H1 (cell line): ENCODE measurements at regions not wholly inside any gene's neighbourhood (a gene's known extent, or its start where the extent isn't known, plus 50 kb on each side); places are given as distances from the start of the nearest gene placed in this dataset.

Experiments used
- CTCF ChIA-PET: fragments of 300-600 bp; sonication (Branson Sonifier 250); formaldehyde crosslinking; loops from one replicate; lab custom pipeline; 2021; ENCODE audit not compliant: partially characterized antibody; lab: Charles Lee
- POLR2A ChIA-PET: fragments of 300-600 bp; sonication (Branson Sonifier 250); formaldehyde crosslinking; loops from one replicate; lab custom pipeline; 2021; ENCODE audit warnings: inconsistent platforms; ENCODE audit not compliant: partially characterized antibody; lab: Charles Lee
- DNase-seq, 2 experiments: peaks; one replicate each; pipeline versions ENCODE4 v3.0.0 to v3.0.0-alpha.2; 2010 to 2022; ENCODE audit warnings: low spot score in 2 of 2, low read depth in 1 of 2, mixed read lengths in 1 of 2
- FAIRE-seq: peaks from 2 replicates; lab custom pipeline; 2011; peaks lifted over from hg19 to GRCh38; lab: Jason Lieb, UNC
- H2AFZ ChIP-seq: 2 replicates; pipeline ENCODE4 v1.8.1; 2012; ENCODE audit warnings: low read length, inconsistent platforms
- H2AK5ac ChIP-seq: 2 replicates; pipeline ENCODE4 v1.6.1; 2013; ENCODE audit warnings: low read depth, low read length
- H2BK120ac ChIP-seq: replicated peaks from 2 replicates; pipeline ENCODE3; 2013; ENCODE audit warnings: low read depth, low read length, inconsistent platforms
- H2BK12ac ChIP-seq: 2 replicates; pipeline ENCODE4 v1.6.1; 2013; ENCODE audit warnings: low read depth, low read length
- H2BK15ac ChIP-seq: 2 replicates; pipeline ENCODE4 v1.6.1; 2013; ENCODE audit warnings: low read length
- H2BK20ac ChIP-seq: 2 replicates; pipeline ENCODE4 v1.6.1; 2013; ENCODE audit warnings: low read length
- H2BK5ac ChIP-seq: 2 replicates; pipeline ENCODE4 v1.6.1; 2013; ENCODE audit warnings: low read depth, low read length
- H3K14ac ChIP-seq: 2 replicates; pipeline ENCODE4 v1.6.1; 2013; ENCODE audit warnings: inconsistent platforms; ENCODE audit not compliant: insufficient read length
- H3K18ac ChIP-seq: 2 replicates; pipeline ENCODE4 v1.6.1; 2013; ENCODE audit warnings: low read length; ENCODE audit errors: extremely low read depth
- H3K23ac ChIP-seq: 2 replicates; pipeline ENCODE4 v1.6.1; 2013; ENCODE audit warnings: inconsistent platforms; ENCODE audit not compliant: insufficient read length
- H3K23me2 ChIP-seq: 2 replicates; pipeline ENCODE4 v1.6.1; 2013; ENCODE audit warnings: low read depth, low read length
- H3K27ac ChIP-seq: 2 replicates; pipeline ENCODE4 v1.6.1; 2011; ENCODE audit warnings: low read depth, low read length, inconsistent platforms
- H3K27me3 ChIP-seq, 4 experiments: replicated peaks in 1 of 4; 1 replicate in 1 of 4; 2 replicates in 3 of 4; pipeline versions ENCODE4 v1.6.1 to v1.8.1; 2011 to 2013; ENCODE audit warnings: low read length in 3 of 4, mild to moderate bottlenecking in 3 of 4, inconsistent platforms in 2 of 4, mixed read lengths in 2 of 4, moderate library complexity in 1 of 4; ENCODE audit not compliant: control insufficient read depth in 3 of 4, insufficient read depth in 3 of 4; ENCODE audit errors: extremely low read depth in 1 of 4
- H3K36me3 ChIP-seq, 4 experiments: 2 replicates each; pipeline versions ENCODE4 v1.6.1 to v1.8.1; 2011 to 2013; ENCODE audit warnings: mild to moderate bottlenecking in 4 of 4, low read length in 3 of 4, moderate library complexity in 2 of 4, control low read depth in 1 of 4, inconsistent platforms in 1 of 4; ENCODE audit not compliant: insufficient read depth in 4 of 4, control insufficient read depth in 2 of 4
- H3K4ac ChIP-seq: replicated peaks from 2 replicates; pipeline ENCODE3; 2013; ENCODE audit warnings: low read length, low read depth, mixed read lengths, inconsistent platforms; ENCODE audit not compliant: insufficient read length
- H3K4me1 ChIP-seq, 4 experiments: replicated peaks in 1 of 4; 1 replicate in 1 of 4; 2 replicates in 3 of 4; pipeline versions ENCODE4 v1.6.1 to v1.8.1; 2011 to 2013; ENCODE audit warnings: low read length in 3 of 4, inconsistent platforms in 2 of 4, mixed read lengths in 1 of 4; ENCODE audit not compliant: insufficient read depth in 4 of 4, control insufficient read depth in 3 of 4
- H3K4me2 ChIP-seq, 2 experiments: 2 replicates each; pipeline versions ENCODE4 v1.6.1 to v1.8.1; 2011 to 2013; ENCODE audit warnings: low read depth in 2 of 2, low read length in 2 of 2, control low read depth in 1 of 2, inconsistent platforms in 1 of 2, mild to moderate bottlenecking in 1 of 2; ENCODE audit not compliant: insufficient read depth in 1 of 2
- H3K4me3 ChIP-seq, 4 experiments: fragments of 200-600, 300-600 bp in 1 of 4; sonication (generic), shearing (Covaris generic), sonication (Bioruptor Twin) in 1 of 4; 2 replicates each; pipeline versions ENCODE4 v1.5.1 to v1.8.1; 2011 to 2016; ENCODE audit warnings: low read length in 4 of 4, low read depth in 3 of 4, control low read depth in 2 of 4, inconsistent platforms in 2 of 4, mild to moderate bottlenecking in 2 of 4, mixed read lengths in 1 of 4, moderate library complexity in 1 of 4; ENCODE audit not compliant: insufficient read depth in 2 of 4; ENCODE audit errors: extremely low read depth in 1 of 4
- H3K56ac ChIP-seq: replicated peaks from 2 replicates; pipeline ENCODE3; 2013; ENCODE audit warnings: low read depth, mild to moderate bottlenecking, mixed read lengths, low read length, inconsistent platforms; ENCODE audit not compliant: insufficient read length
- H3K79me1 ChIP-seq: 2 replicates; pipeline ENCODE4 v1.6.1; 2013; ENCODE audit warnings: low read depth, low read length, control low read depth
- H3K79me2 ChIP-seq, 2 experiments: 2 replicates each; pipeline versions ENCODE4 v1.6.1 to v1.8.1; 2012 to 2013; ENCODE audit warnings: low read length in 2 of 2, mild to moderate bottlenecking in 2 of 2, inconsistent platforms in 1 of 2; ENCODE audit not compliant: insufficient read depth in 2 of 2, control insufficient read depth in 1 of 2
- H3K9ac ChIP-seq, 4 experiments: replicated peaks in 1 of 4; 1 replicate in 1 of 4; 2 replicates in 3 of 4; pipeline versions ENCODE4 v1.6.1 to v1.8.1; 2011 to 2013; ENCODE audit warnings: low read depth in 3 of 4, low read length in 3 of 4, control low read depth in 2 of 4, mild to moderate bottlenecking in 2 of 4, moderate library complexity in 2 of 4, inconsistent platforms in 1 of 4; ENCODE audit errors: extremely low read depth in 1 of 4
- H3K9me3 ChIP-seq, 2 experiments: 2 replicates each; pipeline versions ENCODE4 v1.6.1 to v1.8.1; 2012 to 2013; ENCODE audit warnings: mild to moderate bottlenecking in 2 of 2, moderate library complexity in 2 of 2, control low read depth in 1 of 2, inconsistent platforms in 1 of 2, low read depth in 1 of 2, low read length in 1 of 2, mixed read lengths in 1 of 2; ENCODE audit not compliant: insufficient read depth in 2 of 2
- H4K20me1 ChIP-seq, 2 experiments: replicated peaks in 1 of 2; 2 replicates each; pipeline versions ENCODE3 to v1.8.1; 2011 to 2013; ENCODE audit warnings: inconsistent platforms in 2 of 2, low read length in 2 of 2, mild to moderate bottlenecking in 1 of 2; ENCODE audit not compliant: insufficient read depth in 2 of 2, control insufficient read depth in 1 of 2
- H4K5ac ChIP-seq: 2 replicates; pipeline ENCODE4 v1.6.1; 2013; ENCODE audit warnings: low read length, low read depth, mixed read lengths, inconsistent platforms; ENCODE audit not compliant: insufficient read length
- H4K8ac ChIP-seq: 2 replicates; pipeline ENCODE4 v1.8.0; 2013; ENCODE audit warnings: mild to moderate bottlenecking, moderate library complexity, low read length, inconsistent platforms; ENCODE audit not compliant: insufficient read depth; ENCODE audit errors: extremely low read depth
- H4K91ac ChIP-seq: replicated peaks from 2 replicates; pipeline ENCODE3; 2013; ENCODE audit warnings: low read length, mixed read lengths, inconsistent platforms; ENCODE audit not compliant: insufficient read length
- CREB1 ChIP-seq: IDR thresholded peaks from 2 replicates; pipeline ENCODE4 v1.6.1; 2012; ENCODE audit warnings: inconsistent platforms
- CTBP2 ChIP-seq: IDR thresholded peaks from 2 replicates; pipeline ENCODE4 v1.7.0; 2011; ENCODE audit warnings: borderline replicate concordance, mild to moderate bottlenecking, moderate library complexity, mixed read lengths, low read length; ENCODE audit not compliant: insufficient read depth, insufficient read length
- EP300 ChIP-seq, 2 experiments: IDR thresholded peaks; 1 replicate in 1 of 2; 2 replicates in 1 of 2; pipeline ENCODE4 v1.6.1; 2011 to 2012; ENCODE audit warnings: low read depth in 2 of 2, low read length in 2 of 2, mild to moderate bottlenecking in 2 of 2, borderline replicate concordance in 1 of 2, inconsistent platforms in 1 of 2, moderate library complexity in 1 of 2
- GTF2F1 ChIP-seq: IDR thresholded peaks from 2 replicates; pipeline ENCODE4 v1.6.1; 2012; ENCODE audit warnings: low read depth, low read length, improper control_type of control experiment, borderline replicate concordance
- HDAC2 ChIP-seq, 2 experiments: fragments of 300-600 bp in 1 of 2; sonication (generic) in 1 of 2; IDR thresholded peaks; 2 replicates each; pipeline ENCODE4 v1.6.1; 2011 to 2012; ENCODE audit warnings: low read depth in 2 of 2, low read length in 2 of 2, mild to moderate bottlenecking in 2 of 2, moderate library complexity in 2 of 2, borderline replicate concordance in 1 of 2, inconsistent platforms in 1 of 2
- KDM1A ChIP-seq: fragments of 200-600, 300-600 bp; sonication (generic); IDR thresholded peaks from 2 replicates; pipeline ENCODE4 v1.7.1; 2016; ENCODE audit warnings: mild to moderate bottlenecking, low read length, borderline replicate concordance
- KDM4A ChIP-seq: IDR thresholded peaks from one replicate; pipeline ENCODE4 v1.7.1; 2012; ENCODE audit warnings: low read depth, mild to moderate bottlenecking, moderate library complexity, low read length, inconsistent platforms; ENCODE audit not compliant: severe bottlenecking
- SIRT6 ChIP-seq: IDR thresholded peaks from one replicate; pipeline ENCODE4 v1.7.1; 2012; ENCODE audit warnings: low read length, inconsistent platforms
- SIX5 ChIP-seq: IDR thresholded peaks from 2 replicates; pipeline ENCODE4 v1.6.1; 2011; ENCODE audit warnings: mild to moderate bottlenecking, low read depth, low read length
- TEAD4 ChIP-seq: IDR thresholded peaks from 2 replicates; pipeline ENCODE4 v1.6.1; 2012; ENCODE audit warnings: low read depth, low read length, inconsistent platforms, mixed read lengths
- WGBS, 2 experiments: shearing (Covaris generic) in 1 of 2; methylation state at CpG; one replicate each; pipeline versions ENCODE4 v1.1.6 to v1.1.7; 2013 to 2015; ENCODE audit warnings: low lambda C conversion rate in 2 of 2, mixed read lengths in 2 of 2, inconsistent platforms in 1 of 2, low coverage in 1 of 2, missing lambda C conversion rate in 1 of 2; ENCODE audit not compliant: insufficient replicate concordance in 2 of 2, insufficient coverage in 1 of 2, insufficient read length in 1 of 2; ENCODE audit errors: extremely low coverage in 1 of 2, missing lambda C conversion rate in 1 of 2; 5-methylcytosine and 5-hydroxymethylcytosine counted together
- TF ChIP-seq, protein P1 (sequence below), 3 experiments: IDR thresholded peaks; 1 replicate in 2 of 3; 2 replicates in 1 of 3; pipeline versions ENCODE4 v1.5.1 to v1.6.1; 2011; ENCODE audit warnings: low read length in 3 of 3, mild to moderate bottlenecking in 3 of 3, inconsistent platforms in 2 of 3, low read depth in 1 of 3, moderate library complexity in 1 of 3; ENCODE audit not compliant: insufficient read depth in 1 of 3; ENCODE audit errors: control extremely low read depth in 1 of 3

DNA sequence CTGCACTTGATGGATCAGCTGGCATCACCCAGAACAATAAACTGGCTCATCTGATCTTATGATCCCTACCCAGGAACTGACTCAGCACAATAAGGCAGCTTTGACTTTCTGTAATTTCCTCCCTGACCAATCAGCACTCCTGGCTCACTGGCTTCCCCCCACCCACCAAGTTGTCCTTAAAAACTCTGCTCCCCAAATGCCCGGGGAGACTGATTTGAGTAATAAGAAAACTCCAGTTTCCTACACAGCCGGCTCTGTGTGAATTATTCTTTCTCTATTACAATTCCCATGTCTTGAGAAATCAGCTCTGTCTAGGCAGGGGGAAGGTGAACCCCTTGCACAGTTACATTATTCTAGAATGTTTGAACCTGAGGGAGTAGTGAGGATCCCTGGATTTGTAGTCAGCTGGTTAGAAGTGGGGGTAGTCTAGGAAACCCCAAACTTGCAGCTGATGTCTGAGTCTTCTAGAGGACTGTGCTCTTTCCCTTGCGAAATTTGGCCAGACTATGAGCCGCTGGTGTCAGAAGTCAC, 111.7 kb upstream of the NEK6 start:
- DNase-seq (peak in 1 of 2 experiments; percentile 19), FAIRE-seq (no peak)
- CTCF ChIA-PET = interaction anchor here (1.0 to 1.9 kb wide), 2 partner anchors 12 to 19 kb away, joined by 5 read pairs; no protein-coding TSS in a partner anchor
- H3K27me3 ChIP-seq = no peaks in the 10 kb centered on the region
- no peak overlapping the region for H4K5ac ChIP-seq
- no peaks in the 10 kb centered on the region for H3K36me3 ChIP-seq
- H3K18ac ChIP-seq = no peak overlapping the region
- H2BK20ac ChIP-seq = no peak overlapping the region
- no peak overlapping the region for H3K4me3 ChIP-seq
- H3K4me2 ChIP-seq = no peak overlapping the region
- H2BK15ac ChIP-seq = no peak overlapping the region
- 88% methylated on average over 4 of the region's 4 CpGs; no CpG with 5 or more reads in 1 of the 2 experiments for WGBS, 2 experiments
- no peak overlapping the region for H3K4ac ChIP-seq
- POLR2A ChIA-PET = no interaction called here
- no peak overlapping the region for H3K9ac ChIP-seq
- no peak overlapping the region for H4K8ac ChIP-seq
- no peak overlapping the region for H2AK5ac ChIP-seq
- H3K14ac ChIP-seq = no peak overlapping the region
- no peaks in the 10 kb centered on the region for H3K79me2 ChIP-seq
- H2BK5ac ChIP-seq = no peak overlapping the region; the same call in 1 of the 2 replicates
- no peaks in the 10 kb centered on the region for H4K20me1 ChIP-seq
- no peak overlapping the region for H3K27ac ChIP-seq
- H3K79me1 ChIP-seq = no peaks in the 10 kb centered on the region
- no peaks in the 10 kb centered on the region for H3K23me2 ChIP-seq
- H2BK12ac ChIP-seq = no peak overlapping the region
- H2BK120ac ChIP-seq = no peak overlapping the region
- no peak overlapping the region for H2AFZ ChIP-seq
- no peak overlapping the region for H3K23ac ChIP-seq
- H3K56ac ChIP-seq = no peak overlapping the region
- peaks cover 0 to 4% (median 0%) of the 10 kb centered on the region in 4 experiments; a peak in 1 of 7 replicates for H3K4me1 ChIP-seq
- no peaks in the 10 kb centered on the region for H3K9me3 ChIP-seq
- H4K91ac ChIP-seq = no peak overlapping the region
- TF ChIP-seq KDM4A (no peak), EP300 (IDR thresholded peaks at IDR 0.05; ENCODE audit: borderline replicate concordance in 1 of 2, low read depth in 2 of 2, low read length in 2 of 2) (no peak), CTBP2 (no peak), GTF2F1 (no peak), CREB1 (no peak), HDAC2 (IDR thresholded peaks at IDR 0.05; ENCODE audit: borderline replicate concordance in 1 of 2, low read depth in 2 of 2, low read length in 2 of 2) (no peak), TEAD4 (no peak), SIRT6 (no peak), KDM1A (no peak), SIX5 (no peak)
- TF ChIP-seq, protein P1, sequence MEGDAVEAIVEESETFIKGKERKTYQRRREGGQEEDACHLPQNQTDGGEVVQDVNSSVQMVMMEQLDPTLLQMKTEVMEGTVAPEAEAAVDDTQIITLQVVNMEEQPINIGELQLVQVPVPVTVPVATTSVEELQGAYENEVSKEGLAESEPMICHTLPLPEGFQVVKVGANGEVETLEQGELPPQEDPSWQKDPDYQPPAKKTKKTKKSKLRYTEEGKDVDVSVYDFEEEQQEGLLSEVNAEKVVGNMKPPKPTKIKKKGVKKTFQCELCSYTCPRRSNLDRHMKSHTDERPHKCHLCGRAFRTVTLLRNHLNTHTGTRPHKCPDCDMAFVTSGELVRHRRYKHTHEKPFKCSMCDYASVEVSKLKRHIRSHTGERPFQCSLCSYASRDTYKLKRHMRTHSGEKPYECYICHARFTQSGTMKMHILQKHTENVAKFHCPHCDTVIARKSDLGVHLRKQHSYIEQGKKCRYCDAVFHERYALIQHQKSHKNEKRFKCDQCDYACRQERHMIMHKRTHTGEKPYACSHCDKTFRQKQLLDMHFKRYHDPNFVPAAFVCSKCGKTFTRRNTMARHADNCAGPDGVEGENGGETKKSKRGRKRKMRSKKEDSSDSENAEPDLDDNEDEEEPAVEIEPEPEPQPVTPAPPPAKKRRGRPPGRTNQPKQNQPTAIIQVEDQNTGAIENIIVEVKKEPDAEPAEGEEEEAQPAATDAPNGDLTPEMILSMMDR (IDR thresholded peaks at IDR 0.05; ENCODE audit: control extremely low read depth in 1 of 3, insufficient read depth in 1 of 3, low read depth in 1 of 3, low read length in 3 of 3) = no peak
